PC-9 (cell line): ENCODE measurements at regions not wholly inside any gene's neighbourhood (a gene's known extent, or its start where the extent isn't known, plus 50 kb on each side); places are given as distances from the start of the nearest gene placed in this dataset.

Experiments
- BruUV-seq: library from RNA; stranded (reverse); fragments of 400-500 nt; replicated peaks from 2 replicates; lab custom pipeline; 2021; lab: Mats Ljungman, UMichigan
- CTCF ChIA-PET: fragments of 300-600 bp; sonication (Branson Sonifier 250); formaldehyde crosslinking; loops from one replicate; lab custom pipeline; 2022; ENCODE audit warnings: antibody characterized with exemption; lab: Charles Lee
- POLR2A ChIA-PET: fragments of 300-600 bp; sonication (Branson Sonifier 250); formaldehyde crosslinking; loops from one replicate; lab custom pipeline; 2022; ENCODE audit warnings: antibody characterized with exemption; ENCODE audit not compliant: unreplicated experiment; lab: Charles Lee
- DNase-seq, 2 experiments: peaks; one replicate each; pipeline versions ENCODE4 v3.0.0 to v3.0.0-alpha.2; 2015 to 2022; ENCODE audit warnings: mixed read lengths in 1 of 2
- H2AFZ ChIP-seq: fragments of 200-600 bp; sonication (generic); 2 replicates; pipeline ENCODE4 v1.8.1; 2017; ENCODE audit warnings: antibody characterized with exemption
- H3F3A ChIP-seq: fragments of 200-600 bp; sonication (generic); 2 replicates; pipeline ENCODE4 v1.8.1; 2017; ENCODE audit warnings: antibody characterized with exemption, mild to moderate bottlenecking, low read depth; ENCODE audit not compliant: insufficient read depth
- H3K27ac ChIP-seq: fragments of 200-600 bp; sonication (generic); 2 replicates; pipeline ENCODE4 v1.6.1; 2016; ENCODE audit warnings: mixed run types
- H3K27me3 ChIP-seq: fragments of 200-600 bp; sonication (generic); 2 replicates; pipeline ENCODE4 v1.6.1; 2016; ENCODE audit warnings: low read depth, mixed run types; ENCODE audit not compliant: insufficient read depth
- H3K36me3 ChIP-seq: fragments of 200-600 bp; sonication (generic); 2 replicates; pipeline ENCODE4 v1.6.1; 2016; ENCODE audit warnings: low read depth, mixed run types
- H3K4me1 ChIP-seq: fragments of 200-600 bp; sonication (generic); replicated peaks from 2 replicates; pipeline ENCODE4 v1.6.1; 2016; ENCODE audit warnings: mixed run types; ENCODE audit not compliant: insufficient read depth
- H3K4me2 ChIP-seq: fragments of 200-600 bp; sonication (generic); 2 replicates; pipeline ENCODE4 v1.6.1; 2017; ENCODE audit warnings: mixed run types
- H3K4me3 ChIP-seq: fragments of 200-600 bp; sonication (generic); 2 replicates; pipeline ENCODE4 v1.6.1; 2016; ENCODE audit warnings: mixed run types
- H3K79me2 ChIP-seq: fragments of 200-600 bp; sonication (generic); 2 replicates; pipeline ENCODE4 v1.6.1; 2017; ENCODE audit warnings: low read depth, mixed run types
- H3K9me2 ChIP-seq: fragments of 200-600 bp; sonication (generic); 2 replicates; pipeline ENCODE4 v1.8.1; 2017; ENCODE audit warnings: mild to moderate bottlenecking; ENCODE audit not compliant: insufficient read depth
- H3K9me3 ChIP-seq: fragments of 200-600 bp; sonication (generic); 2 replicates; pipeline ENCODE4 v1.8.1; 2016; ENCODE audit warnings: low read depth; ENCODE audit not compliant: insufficient read depth
- H4K20me1 ChIP-seq: fragments of 200-600 bp; sonication (generic); 2 replicates; pipeline ENCODE4 v1.8.1; 2017; ENCODE audit not compliant: insufficient read depth
- EZH2 ChIP-seq: fragments of 200-600 bp; sonication (generic); IDR thresholded peaks from 2 replicates; pipeline ENCODE4 v1.8.0; 2017; ENCODE audit warnings: antibody characterized with exemption, low read depth
- intact Hi-C: fragments of 100-400 bp; cut with micrococcal nuclease; formaldehyde crosslinking; loops from one replicate; pipeline ENCODE4 v1.10.0; 2022; ENCODE audit not compliant: unreplicated experiment
- TF ChIP-seq, protein P1 (sequence below): fragments of 200-600 bp; sonication (generic); conservative IDR thresholded peaks from 2 replicates; pipeline ENCODE4 v1.6.1; 2017; ENCODE audit warnings: mixed run types, antibody characterized with exemption, mild to moderate bottlenecking, moderate library complexity

DNA sequence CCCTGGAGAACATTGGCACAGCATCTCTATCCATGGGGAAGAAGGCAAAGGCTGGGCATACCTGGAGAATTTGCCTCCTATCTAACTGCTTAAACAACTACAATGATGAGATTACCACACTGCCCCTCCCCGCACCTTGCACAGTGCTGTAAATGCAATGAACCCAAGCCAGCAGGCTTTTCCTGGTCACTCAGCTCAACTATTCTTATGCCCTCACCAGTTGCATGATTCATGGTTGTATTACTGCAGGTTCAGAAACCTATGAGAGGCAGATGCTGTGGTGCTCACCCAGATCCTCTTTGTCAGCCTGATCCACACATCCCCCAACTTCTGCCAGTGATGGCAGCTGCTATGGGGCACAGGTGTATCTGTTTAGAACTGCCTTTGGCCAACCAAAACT, 77.7 kb upstream of the STAC start:
- BruUV-seq: no TSS peak
- H3K79me2 ChIP-seq: no peaks in the 10 kb centered on the region
- H3K4me1 ChIP-seq: peaks cover 3% of the 10 kb centered on the region
- H3F3A ChIP-seq: no peaks in the 10 kb centered on the region
- POLR2A ChIA-PET: no interaction called here
- no peaks in the 10 kb centered on the region for H4K20me1 ChIP-seq
- H3K9me3 ChIP-seq: no peaks in the 10 kb centered on the region
- H3K9me2 ChIP-seq: no peaks in the 10 kb centered on the region
- H3K27ac ChIP-seq: no peak overlapping the region
- no peak overlapping the region for H3K4me2 ChIP-seq
- CTCF ChIA-PET: no interaction called here
- H3K36me3 ChIP-seq: no peaks in the 10 kb centered on the region
- no peak overlapping the region for H3K4me3 ChIP-seq
- intact Hi-C loops: no loop called here
- no peak overlapping the region for H2AFZ ChIP-seq
- H3K27me3 ChIP-seq: no peaks in the 10 kb centered on the region
- DNase-seq: no peak
- TF ChIP-seq EZH2: no peak
- TF ChIP-seq, protein P1, sequence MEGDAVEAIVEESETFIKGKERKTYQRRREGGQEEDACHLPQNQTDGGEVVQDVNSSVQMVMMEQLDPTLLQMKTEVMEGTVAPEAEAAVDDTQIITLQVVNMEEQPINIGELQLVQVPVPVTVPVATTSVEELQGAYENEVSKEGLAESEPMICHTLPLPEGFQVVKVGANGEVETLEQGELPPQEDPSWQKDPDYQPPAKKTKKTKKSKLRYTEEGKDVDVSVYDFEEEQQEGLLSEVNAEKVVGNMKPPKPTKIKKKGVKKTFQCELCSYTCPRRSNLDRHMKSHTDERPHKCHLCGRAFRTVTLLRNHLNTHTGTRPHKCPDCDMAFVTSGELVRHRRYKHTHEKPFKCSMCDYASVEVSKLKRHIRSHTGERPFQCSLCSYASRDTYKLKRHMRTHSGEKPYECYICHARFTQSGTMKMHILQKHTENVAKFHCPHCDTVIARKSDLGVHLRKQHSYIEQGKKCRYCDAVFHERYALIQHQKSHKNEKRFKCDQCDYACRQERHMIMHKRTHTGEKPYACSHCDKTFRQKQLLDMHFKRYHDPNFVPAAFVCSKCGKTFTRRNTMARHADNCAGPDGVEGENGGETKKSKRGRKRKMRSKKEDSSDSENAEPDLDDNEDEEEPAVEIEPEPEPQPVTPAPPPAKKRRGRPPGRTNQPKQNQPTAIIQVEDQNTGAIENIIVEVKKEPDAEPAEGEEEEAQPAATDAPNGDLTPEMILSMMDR: no peak

DNA sequence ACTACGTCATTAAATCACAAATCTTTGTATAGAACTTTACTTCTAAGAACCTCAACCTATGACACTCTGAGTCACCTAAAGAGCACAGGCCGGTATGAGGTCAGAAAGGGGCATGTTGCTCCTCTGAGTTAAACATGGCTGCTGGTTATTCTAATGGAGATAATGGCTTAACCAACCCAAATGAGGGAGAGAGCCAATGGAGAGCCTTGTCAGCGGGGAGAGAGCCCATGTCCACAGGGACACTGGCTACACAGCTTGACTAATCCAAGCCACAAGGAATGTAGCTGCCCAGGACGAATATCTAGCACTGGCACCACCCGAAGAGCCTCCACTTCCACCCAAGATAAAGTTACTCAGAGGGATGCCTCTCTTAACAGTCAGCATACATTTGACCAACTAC, 77.0 kb upstream of the STAC start:
- no peaks in the 10 kb centered on the region for H3K36me3 ChIP-seq
- no peaks in the 10 kb centered on the region for H3K27me3 ChIP-seq
- no peak overlapping the region for H2AFZ ChIP-seq
- H3K9me2 ChIP-seq: no peaks in the 10 kb centered on the region
- intact Hi-C loops: no loop called here
- no TSS peak for BruUV-seq
- H3F3A ChIP-seq: no peaks in the 10 kb centered on the region
- TF ChIP-seq EZH2: no peak
- TF ChIP-seq, protein P1: no peak
- H3K4me3 ChIP-seq: no peak overlapping the region
- no peaks in the 10 kb centered on the region for H3K4me1 ChIP-seq
- no peak overlapping the region for H3K27ac ChIP-seq
- H4K20me1 ChIP-seq: no peaks in the 10 kb centered on the region
- H3K9me3 ChIP-seq: no peaks in the 10 kb centered on the region
- ChIA-PET CTCF (no interaction called here), POLR2A (no interaction called here)
- no peak overlapping the region for H3K4me2 ChIP-seq
- DNase-seq: no peak
- no peaks in the 10 kb centered on the region for H3K79me2 ChIP-seq

DNA sequence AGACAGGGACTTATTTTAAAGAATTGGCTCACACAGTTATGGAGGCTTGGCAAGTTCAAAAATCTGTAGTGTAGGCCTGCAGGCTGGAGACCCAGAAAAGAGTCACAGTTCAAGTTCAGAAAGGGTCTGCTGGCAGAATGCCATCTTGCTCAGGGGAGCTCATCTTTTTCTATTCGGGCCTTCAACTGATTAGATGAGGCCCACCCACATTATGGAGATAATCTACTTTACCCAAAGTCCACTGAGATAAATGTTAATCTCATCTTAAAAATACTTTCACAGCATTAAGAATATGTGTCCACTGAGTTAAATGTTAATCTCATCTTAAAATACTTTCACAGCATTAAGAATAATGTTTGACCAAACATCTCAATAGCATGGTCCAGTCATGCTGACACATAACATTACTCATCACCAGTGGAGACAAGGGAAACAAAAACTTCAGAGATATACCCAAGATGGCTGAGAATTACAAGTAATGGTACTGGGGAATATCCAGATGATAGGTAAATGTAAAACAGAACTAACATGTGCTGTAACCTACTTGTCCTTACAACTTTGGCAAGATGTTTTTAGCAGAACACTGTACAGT, 74.3 kb upstream of the STAC start:
- Histone ChIP-seq H3K9me2 (no peaks in the 10 kb centered on the region; the same call in 1 of the 2 replicates), H3K79me2 (no peaks in the 10 kb centered on the region), H3K36me3 (no peaks in the 10 kb centered on the region), H3K4me1 (no peaks in the 10 kb centered on the region), H3F3A (no peaks in the 10 kb centered on the region), H3K4me3 (no peak overlapping the region), H3K4me2 (no peak overlapping the region), H4K20me1 (no peaks in the 10 kb centered on the region), H3K27ac (no peak overlapping the region), H3K9me3 (no peaks in the 10 kb centered on the region), H2AFZ (no peak overlapping the region), H3K27me3 (no peaks in the 10 kb centered on the region)
- DNase-seq: no peak
- intact Hi-C loops: no loop called here
- CTCF ChIA-PET: no interaction called here
- no TSS peak for BruUV-seq
- TF ChIP-seq, protein P1: no peak
- no peak for TF ChIP-seq EZH2
- POLR2A ChIA-PET: no interaction called here
